GM19035 (cell line): ENCODE measurements at regions not wholly inside any gene's neighbourhood (a gene's known extent, or its start where the extent isn't known, plus 50 kb on each side); places are given as distances from the start of the nearest gene placed in this dataset.
"Not testable (repeated sequence)": the region's sequence is repeated elsewhere in the genome, so short reads cannot be mapped to it uniquely, and the experiment has no call there.

Source experiments
- ATAC-seq: cut with Tn5 transposase; IDR thresholded peaks from one replicate; pipeline ENCODE4 v1.9.1; 2021; ENCODE audit not compliant: unreplicated experiment

DNA sequence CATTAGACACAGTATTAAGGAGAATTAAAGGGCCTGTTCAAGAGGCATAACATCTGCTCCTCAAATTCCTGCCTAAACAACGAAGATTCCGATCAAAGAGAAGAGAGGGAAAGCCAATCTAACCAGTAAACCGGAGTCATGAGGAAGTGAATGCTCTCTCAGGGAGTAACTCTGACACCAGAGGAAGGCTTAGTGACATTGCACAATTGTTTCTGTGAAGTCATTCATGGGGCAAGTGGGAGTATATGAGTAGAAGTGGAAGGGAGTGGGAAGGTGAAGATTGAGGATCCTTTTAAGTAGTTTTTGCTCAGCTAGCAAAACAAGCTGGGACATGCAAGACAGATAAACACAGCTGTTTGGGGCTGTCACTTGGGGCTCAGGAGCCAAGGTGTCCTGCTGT lies 136.4 kb upstream of the FAM174A start:
- ATAC-seq: not testable (repeated sequence)

DNA sequence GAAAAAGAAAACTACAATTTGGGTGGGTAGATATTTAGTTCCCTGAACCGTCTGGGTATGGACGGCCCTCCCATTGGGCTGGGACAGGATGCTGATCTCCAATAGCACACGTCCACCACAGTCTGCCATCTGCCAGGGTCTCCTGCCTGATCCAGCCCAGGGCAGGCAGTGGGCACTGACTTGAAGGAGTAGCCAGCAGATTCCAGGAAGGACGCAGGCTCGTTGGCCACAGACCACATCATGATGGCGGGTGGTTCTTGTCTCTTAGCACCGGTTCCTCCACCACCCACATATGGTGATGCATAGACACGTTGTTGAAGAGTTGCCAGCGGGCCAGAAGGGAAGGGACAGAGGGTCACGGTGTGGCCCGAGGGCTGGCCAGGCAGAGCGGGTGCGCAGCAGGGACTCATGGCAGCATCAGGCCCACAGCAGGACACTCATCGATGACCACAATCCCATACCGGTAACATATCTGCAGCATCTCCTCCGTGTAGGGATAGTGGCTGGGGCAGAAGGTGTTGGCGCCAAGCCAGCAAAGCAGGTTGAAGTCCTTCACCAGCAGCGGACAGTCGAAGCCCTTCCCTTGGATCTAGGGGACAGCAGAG lies 155.8 kb upstream of the FAM174A start:
- not testable (repeated sequence) for ATAC-seq

GRCh38 chr5:100364757-100365478 lies 170.3 kb upstream of the FAM174A start:
- ATAC-seq: not testable (repeated sequence)

- ATAC-seq: not testable (repeated sequence)
These were observed 170.8 kb upstream of the FAM174A start for GRCh38 chr5:100364343-100364742.

DNA sequence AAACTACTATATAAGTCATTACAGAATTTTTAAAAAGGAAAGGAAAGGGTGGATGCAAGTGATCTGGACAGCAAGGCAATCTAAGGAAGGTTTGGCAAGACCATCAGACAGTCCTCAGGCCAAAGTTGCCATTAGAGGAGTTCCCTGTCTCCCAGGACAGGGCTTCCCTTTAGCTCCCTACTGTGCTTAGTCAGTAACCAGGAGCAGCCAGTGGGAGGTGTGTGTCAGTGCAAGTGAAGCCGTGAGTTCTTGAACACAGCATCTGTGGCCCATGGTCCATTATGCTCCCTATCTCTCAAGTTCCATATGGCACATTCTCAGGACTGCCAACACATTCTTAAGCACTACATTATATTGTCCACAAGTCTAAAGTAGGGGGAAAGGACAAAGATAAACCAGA lies 175.2 kb upstream of the FAM174A start:
- not testable (repeated sequence) for ATAC-seq

DNA sequence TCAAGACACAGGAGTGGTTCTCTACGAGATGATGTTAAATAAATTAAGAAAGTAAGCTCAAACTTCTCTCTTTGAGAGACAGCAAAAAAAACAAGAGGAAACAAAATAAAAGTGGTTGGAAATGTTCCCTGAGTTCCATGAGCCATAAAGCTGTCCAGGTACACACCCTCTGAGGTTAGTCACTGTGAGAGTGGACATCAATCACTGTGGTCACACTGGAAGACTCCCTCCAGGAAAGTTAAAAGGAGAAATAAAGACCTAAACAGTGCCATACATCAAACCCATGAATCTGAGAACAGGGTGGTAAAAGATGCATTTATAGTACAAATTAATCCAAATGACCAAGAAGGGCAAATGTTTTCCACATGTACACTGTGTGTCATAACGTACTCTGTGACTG lies 188.9 kb upstream of the FAM174A start:
- ATAC-seq: not testable (repeated sequence)

DNA sequence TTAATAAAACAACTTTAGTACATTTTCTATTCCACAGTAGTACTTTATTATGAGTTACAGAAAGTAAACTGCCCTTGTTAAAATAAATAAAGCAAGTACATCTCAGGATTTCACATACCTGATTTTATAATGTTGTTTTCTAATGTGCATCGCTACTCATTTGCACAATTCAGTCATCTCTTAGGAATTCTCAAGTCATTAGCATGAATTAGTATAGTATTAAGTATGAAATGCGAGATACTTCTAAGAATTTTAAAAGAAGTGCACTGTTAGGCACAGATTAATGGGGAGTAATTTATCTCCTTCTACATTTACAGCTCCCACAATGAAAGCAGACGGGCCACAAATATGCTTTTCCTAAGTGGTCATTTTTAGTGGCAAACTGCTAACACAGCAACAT lies 193.7 kb upstream of the FAM174A start:
- ATAC-seq: not testable (repeated sequence)

DNA sequence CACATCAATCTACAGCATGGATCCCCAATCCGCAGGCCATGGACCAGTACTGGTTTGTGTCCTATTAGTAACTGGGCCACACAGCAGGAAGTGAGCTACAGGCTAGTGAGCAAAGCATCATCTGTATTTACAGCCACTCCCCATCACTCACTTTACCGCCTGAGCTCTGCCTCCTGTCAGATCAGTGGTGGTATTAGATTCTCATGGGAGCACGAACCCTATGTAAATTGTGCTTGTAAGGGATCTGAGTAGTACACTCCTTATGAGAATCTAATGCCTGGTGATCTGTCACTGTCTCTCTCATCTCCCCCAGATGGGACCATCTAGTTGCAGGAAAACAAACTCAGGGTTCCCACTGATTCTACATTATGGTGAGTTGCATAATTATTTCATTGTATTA lies 212.7 kb upstream of the FAM174A start:
- no peak for ATAC-seq

- ATAC-seq: no peak
These were observed 215.3 kb upstream of the FAM174A start for GRCh38 chr5:100319885-100320284.

GRCh38 chr5:100313657-100314056 lies 221.5 kb upstream of the FAM174A start:
- no peak for ATAC-seq

- no peak for ATAC-seq
These were observed 223.4 kb upstream of the FAM174A start for GRCh38 chr5:100311806-100312205.

- no peak for ATAC-seq
These were observed 229.2 kb upstream of the FAM174A start for GRCh38 chr5:100306000-100306399.

DNA sequence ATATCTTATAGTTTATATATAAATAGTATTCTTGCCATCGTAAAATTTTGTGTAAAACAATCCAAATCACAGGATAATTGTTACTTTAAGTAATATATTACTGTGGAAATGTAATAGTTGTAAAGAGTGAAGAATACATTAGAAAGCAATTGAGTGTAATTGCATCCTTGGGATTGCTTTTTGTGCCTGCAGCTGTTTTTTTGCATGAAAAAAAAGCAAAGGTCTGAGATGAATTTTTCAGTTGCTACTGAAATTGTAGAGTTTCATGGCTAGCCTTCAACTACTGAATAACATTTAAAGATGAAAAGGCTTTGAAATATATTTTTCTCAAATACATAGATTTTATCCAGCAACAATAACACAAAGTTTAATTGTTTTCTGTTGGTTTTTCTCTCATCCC lies 232.0 kb upstream of the FAM174A start:
- ATAC-seq: no peak

DNA sequence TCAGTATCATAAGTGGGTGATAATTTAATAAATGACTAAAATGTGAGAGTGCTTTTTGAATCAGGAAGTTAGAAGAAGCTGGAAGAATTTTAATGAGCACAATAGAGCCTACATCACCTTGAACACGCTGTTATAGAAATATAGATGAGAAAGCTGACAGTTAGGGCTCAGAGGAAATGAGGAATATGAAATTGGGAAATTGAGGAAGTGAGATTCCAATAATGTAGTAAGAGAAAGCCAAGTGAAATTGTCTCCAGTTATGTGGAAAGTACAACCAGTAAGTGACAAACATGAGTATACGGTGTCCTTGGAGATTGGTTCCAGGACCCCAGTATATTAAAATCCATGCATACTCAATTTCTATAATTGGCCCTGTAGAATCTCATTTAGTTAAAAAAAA lies 235.9 kb upstream of the FAM174A start:
- no peak for ATAC-seq

GRCh38 chr5:100276071-100276470 lies 259.1 kb upstream of the FAM174A start:
- no peak for ATAC-seq

DNA sequence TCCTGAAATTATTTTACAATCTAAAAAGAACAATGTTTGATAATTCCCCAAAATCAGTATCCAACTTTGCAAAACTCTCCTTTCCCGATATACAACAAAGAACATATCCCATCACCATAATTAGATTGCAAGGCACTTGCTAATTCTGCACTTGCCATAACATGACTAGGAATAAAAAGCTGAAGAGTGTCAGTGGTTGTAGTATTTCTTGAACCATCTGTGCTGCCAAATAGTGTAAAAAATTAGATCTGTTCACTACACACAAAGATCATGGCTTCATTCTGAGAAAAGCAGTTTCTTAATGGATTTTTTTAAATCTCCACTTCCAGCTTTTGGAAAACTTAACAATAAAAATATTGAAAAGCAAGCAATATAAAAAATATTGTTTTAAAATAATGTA lies 259.5 kb upstream of the FAM174A start:
- ATAC-seq: no peak

DNA sequence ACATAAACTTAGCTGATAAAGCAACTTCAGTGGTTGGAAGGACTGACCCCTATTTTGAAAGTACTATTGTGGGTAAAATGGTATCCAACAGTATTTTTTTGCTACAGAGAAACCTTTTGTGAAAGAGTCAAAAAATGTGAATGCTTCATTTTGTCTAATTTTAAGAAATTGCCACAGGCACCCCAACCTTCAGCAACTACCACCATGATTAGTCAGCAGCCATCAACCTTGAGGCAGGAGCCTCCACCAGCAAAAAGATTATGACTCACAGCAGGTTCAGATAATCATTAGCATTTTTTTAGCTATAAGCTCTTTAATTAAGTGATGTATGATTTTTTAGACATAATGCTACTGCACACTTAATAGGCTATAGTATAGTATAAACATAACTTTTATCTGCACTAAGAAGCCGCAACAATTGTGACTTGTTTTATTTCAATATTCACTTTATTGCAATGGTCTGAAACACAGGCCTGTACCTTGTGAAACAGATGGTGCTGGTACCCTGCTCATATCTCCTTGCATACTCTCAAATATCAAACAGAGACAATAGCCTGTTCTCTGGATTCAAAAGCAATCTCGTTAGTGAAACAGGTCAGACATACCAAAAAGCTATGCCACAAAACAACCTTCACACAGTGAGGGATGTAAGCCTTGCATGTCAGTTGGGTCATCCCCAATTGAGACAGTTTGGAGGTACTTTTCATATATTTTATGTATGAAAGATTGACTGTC lies 261.2 kb upstream of the FAM174A start:
- ATAC-seq: no peak

DNA sequence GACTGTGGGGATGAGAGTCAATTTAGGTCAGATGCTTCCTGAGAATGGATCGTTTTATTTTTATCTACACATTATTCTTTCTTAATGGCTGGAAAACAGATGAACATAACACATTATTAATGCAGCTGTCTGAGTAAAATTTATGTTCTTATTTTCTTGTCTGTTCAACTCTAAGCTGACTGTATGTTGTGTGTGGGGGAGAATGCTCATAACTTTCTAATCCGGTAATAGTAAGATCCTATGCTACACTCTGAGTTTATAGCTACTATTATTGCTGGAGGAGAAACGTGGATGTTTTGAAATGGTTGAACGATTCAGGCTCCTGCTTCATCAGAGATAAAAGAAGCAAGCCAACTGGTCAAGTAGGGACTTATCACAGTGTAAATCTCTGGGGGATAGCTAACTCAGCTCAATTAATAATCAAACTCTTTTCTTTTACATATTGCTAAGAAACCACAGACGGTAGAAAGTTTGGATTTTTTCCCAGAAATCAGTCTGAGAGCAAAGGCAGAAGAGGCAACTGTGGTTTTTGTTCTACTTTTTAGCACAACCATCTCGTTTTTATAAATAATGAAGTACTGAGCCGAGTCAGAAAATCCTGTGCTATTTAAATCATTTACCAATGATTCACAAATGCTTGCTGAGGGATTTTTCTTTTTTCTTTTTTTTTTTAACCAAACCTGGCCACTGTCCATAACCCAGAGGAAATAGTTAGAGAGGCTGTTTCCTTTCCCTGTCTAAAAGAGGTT lies 265.0 kb upstream of the FAM174A start:
- ATAC-seq: no peak

DNA sequence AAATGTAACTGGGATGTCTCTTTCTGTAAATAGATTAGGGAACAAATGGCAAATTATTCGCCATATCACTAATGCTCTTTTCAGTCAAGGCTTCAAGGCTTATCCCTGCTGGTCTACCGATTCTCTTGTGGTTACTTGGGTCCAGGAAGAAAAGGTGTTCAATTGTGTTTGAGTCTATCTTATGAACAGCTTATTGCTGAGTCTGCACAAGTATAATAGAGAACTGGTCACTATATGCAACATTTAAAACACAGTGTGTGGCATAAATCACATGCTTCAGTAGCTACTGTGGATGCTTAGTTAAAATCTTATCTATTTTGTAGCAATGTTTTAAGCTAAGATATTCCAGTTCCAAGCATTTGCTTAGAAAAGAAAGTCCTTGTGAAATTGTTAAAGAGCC lies 274.2 kb upstream of the FAM174A start:
- ATAC-seq: no peak

DNA sequence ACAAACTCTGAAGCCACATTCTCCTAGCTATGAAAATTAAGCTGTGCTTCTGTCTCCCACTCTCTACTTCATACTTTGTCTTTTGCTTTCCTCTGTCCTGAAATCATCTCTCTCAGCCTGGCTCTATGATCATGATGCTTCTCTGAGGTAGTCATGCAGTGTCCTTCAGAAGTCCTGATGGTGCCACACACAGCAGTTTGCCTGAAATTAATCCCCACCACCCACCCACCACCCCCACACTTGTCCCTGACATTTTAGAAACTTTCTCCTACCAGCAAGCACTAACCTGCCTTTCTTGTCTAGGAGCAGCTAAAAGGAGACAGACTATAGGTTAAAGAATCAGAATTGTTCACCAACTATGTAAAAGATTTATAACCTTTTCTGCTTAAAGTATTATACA lies 282.2 kb upstream of the FAM174A start:
- ATAC-seq: no peak

- no peak for ATAC-seq
These were observed 283.1 kb upstream of the FAM174A start for GRCh38 chr5:100252037-100252436.
